Gastrocnemius medialis (tissue), 4 donors: ENCODE measurements at regions not wholly inside any gene's neighbourhood (a gene's known extent, or its start where the extent isn't known, plus 50 kb on each side); places are given as distances from the start of the nearest gene placed in this dataset.

Experiments
- POLR2A ChIP-seq, 2 donors: fragments of 450-650 bp; IDR thresholded peaks; one replicate each; pipeline ENCODE4 v1.6.1; 2017; ENCODE audit warnings: antibody characterized with exemption in 2 of 2, mild to moderate bottlenecking in 2 of 2, moderate library complexity in 2 of 2
- TF ChIP-seq, protein P1 (sequence below), 5 experiments: fragments of 450-650 bp in 3 of 5; fragments of 200-600 bp in 2 of 5; sonication (generic) in 2 of 5; IDR thresholded peaks in 4 of 5; conservative IDR thresholded peaks in 1 of 5; 1 replicate in 4 of 5; 2 replicates in 1 of 5; pipeline ENCODE4 v1.5.1; 2016 to 2019; ENCODE audit warnings: antibody characterized with exemption in 5 of 5, mild to moderate bottlenecking in 3 of 5, moderate library complexity in 3 of 5

DNA sequence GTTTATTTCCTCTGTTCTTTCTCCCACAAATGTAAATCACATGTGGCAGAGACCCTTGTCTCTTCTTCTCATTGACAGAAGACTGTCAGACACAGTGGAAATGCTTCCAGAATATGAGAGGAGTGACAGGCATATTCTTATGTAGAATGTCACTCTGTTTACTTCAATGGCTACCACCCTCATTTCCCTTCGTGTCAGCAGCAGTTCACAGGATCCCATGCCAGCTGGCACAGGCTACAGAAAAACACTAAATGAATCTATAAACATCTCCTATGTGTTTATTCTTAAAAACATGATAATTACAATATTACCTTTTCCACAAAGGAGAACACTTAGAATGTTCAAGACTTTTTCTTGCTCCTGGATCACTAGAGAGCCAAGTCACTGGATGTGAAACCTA lies 183.8 kb upstream of the CNTN1 start:
- TF ChIP-seq, protein P1, sequence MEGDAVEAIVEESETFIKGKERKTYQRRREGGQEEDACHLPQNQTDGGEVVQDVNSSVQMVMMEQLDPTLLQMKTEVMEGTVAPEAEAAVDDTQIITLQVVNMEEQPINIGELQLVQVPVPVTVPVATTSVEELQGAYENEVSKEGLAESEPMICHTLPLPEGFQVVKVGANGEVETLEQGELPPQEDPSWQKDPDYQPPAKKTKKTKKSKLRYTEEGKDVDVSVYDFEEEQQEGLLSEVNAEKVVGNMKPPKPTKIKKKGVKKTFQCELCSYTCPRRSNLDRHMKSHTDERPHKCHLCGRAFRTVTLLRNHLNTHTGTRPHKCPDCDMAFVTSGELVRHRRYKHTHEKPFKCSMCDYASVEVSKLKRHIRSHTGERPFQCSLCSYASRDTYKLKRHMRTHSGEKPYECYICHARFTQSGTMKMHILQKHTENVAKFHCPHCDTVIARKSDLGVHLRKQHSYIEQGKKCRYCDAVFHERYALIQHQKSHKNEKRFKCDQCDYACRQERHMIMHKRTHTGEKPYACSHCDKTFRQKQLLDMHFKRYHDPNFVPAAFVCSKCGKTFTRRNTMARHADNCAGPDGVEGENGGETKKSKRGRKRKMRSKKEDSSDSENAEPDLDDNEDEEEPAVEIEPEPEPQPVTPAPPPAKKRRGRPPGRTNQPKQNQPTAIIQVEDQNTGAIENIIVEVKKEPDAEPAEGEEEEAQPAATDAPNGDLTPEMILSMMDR (IDR thresholded peaks at IDR 0.05 in 4 of 5, conservative IDR thresholded peaks at IDR 0.05 in 1 of 5) = no peak
- TF ChIP-seq POLR2A (IDR thresholded peaks at IDR 0.05) = no peak
